Mucosa of descending colon (tissue), 3 donors: ENCODE measurements at regions not wholly inside any gene's neighbourhood (a gene's known extent, or its start where the extent isn't known, plus 50 kb on each side); places are given as distances from the start of the nearest gene placed in this dataset.
A peak's percentile ranks its signal among the peaks of the same experiment; 100 is the strongest.

ENCODE experiments used
- ATAC-seq: fragments of 200-7000 bp; cut with Tn5 transposase; one replicate; pipeline ENCODE4 v1.9.1; 2020; ENCODE audit warnings: mild to moderate bottlenecking, moderate library complexity
- DNase-seq, 3 donors: peaks; one replicate each; pipeline ENCODE4 v3.0.0-alpha.2; 2020
- H3K36me3 ChIP-seq: fragments of 200-600 bp; one replicate; pipeline ENCODE4 v1.8.0; 2021; ENCODE audit warnings: low read depth, mild to moderate bottlenecking
- H3K4me1 ChIP-seq: fragments of 200-600 bp; one replicate; pipeline ENCODE4 v1.8.0; 2021; ENCODE audit warnings: low read depth, mild to moderate bottlenecking
- H3K4me3 ChIP-seq: fragments of 200-600 bp; one replicate; pipeline ENCODE4 v1.8.0; 2021; ENCODE audit warnings: mild to moderate bottlenecking
- H3K9me3 ChIP-seq: fragments of 200-600 bp; one replicate; pipeline ENCODE4 v1.8.0; 2021; ENCODE audit warnings: mild to moderate bottlenecking
- intact Hi-C, 2 donors: fragments of 100-400 bp; cut with DNase I in 1 of 2; cut with micrococcal nuclease in 1 of 2; formaldehyde crosslinking; loops; one replicate each; pipeline versions ENCODE4 v1.11.0 to v1.11.1; 2022; cut with DNase I, micrococcal nuclease
- TF ChIP-seq, protein P1 (sequence below): fragments of 200-600 bp; IDR thresholded peaks from one replicate; pipeline ENCODE4 v1.8.0; 2022; ENCODE audit warnings: antibody characterized with exemption, mild to moderate bottlenecking
- donor health status: DM: no; HTN: no; CAD: no; lungs with moderate emphysema.
- donor health status: DM: no; HTN: no; CAD: no.
- donor health status: DM: no; HTN: yes; CAD: no.

DNA sequence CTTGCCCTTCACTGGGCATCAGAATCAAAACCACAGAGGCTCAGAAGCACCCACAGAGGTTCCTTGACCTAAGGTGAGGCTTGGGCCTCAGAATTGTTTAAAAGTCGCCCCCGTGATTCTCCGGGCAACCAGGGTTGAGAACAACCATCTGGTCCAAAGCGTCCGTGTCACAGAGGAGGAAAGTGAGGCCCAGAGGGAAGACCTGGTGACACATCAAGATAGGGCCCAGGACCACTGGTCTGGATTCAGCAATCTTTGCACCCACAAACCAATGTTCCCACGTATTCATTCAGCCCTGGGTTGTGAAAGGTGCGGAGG lies 272.6 kb downstream of the UACA start:
- intact Hi-C loops = no loop called here
- ATAC-seq (no peak), DNase-seq (no peak)
- H3K36me3 ChIP-seq = no peaks in the 10 kb centered on the region
- H3K4me1 ChIP-seq = peaks cover 9% of the 10 kb centered on the region
- TF ChIP-seq, protein P1, sequence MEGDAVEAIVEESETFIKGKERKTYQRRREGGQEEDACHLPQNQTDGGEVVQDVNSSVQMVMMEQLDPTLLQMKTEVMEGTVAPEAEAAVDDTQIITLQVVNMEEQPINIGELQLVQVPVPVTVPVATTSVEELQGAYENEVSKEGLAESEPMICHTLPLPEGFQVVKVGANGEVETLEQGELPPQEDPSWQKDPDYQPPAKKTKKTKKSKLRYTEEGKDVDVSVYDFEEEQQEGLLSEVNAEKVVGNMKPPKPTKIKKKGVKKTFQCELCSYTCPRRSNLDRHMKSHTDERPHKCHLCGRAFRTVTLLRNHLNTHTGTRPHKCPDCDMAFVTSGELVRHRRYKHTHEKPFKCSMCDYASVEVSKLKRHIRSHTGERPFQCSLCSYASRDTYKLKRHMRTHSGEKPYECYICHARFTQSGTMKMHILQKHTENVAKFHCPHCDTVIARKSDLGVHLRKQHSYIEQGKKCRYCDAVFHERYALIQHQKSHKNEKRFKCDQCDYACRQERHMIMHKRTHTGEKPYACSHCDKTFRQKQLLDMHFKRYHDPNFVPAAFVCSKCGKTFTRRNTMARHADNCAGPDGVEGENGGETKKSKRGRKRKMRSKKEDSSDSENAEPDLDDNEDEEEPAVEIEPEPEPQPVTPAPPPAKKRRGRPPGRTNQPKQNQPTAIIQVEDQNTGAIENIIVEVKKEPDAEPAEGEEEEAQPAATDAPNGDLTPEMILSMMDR = no peak
- H3K9me3 ChIP-seq = no peaks in the 10 kb centered on the region
- no peak overlapping the region for H3K4me3 ChIP-seq

DNA sequence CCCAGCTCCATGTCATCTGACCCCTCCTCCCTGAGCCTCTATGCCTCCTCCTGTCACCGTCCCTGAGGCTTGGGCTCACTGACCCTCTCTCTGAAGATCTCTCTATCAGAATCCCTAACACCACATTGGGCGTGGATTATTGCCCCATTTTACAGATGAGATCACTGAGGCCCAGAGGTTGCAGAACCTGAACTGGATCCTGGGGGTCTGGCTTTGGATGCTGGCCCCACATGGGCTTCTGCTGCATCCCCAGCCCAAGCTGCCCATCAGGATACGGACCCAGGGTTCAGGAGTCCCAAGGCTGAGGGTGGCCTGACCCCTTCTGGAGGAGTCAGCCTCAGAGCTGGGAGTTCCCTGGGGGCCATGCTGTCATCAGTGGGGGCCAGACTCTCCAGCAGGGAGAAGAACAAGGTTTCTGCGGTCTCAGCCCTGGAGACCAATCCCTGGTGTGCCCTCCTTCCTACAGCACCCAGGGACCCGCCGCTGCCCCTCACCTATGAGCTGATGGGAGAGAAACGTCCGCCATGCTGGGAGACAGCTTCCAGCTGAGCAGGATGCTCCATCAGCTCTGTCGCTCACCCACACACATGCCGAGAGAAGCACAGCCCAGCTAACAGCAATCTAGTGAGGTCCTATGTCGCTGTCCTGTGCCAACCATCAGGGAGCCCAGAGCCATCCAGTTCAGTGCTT lies 273.1 kb downstream of the UACA start:
- no peak for DNase-seq
- peaks cover 9% of the 10 kb centered on the region for H3K4me1 ChIP-seq
- TF ChIP-seq, protein P1 = no peak
- intact Hi-C loops = no loop called here
- H3K4me3 ChIP-seq = no peak overlapping the region
- ATAC-seq = no peak
- H3K9me3 ChIP-seq = no peaks in the 10 kb centered on the region
- H3K36me3 ChIP-seq = no peaks in the 10 kb centered on the region

DNA sequence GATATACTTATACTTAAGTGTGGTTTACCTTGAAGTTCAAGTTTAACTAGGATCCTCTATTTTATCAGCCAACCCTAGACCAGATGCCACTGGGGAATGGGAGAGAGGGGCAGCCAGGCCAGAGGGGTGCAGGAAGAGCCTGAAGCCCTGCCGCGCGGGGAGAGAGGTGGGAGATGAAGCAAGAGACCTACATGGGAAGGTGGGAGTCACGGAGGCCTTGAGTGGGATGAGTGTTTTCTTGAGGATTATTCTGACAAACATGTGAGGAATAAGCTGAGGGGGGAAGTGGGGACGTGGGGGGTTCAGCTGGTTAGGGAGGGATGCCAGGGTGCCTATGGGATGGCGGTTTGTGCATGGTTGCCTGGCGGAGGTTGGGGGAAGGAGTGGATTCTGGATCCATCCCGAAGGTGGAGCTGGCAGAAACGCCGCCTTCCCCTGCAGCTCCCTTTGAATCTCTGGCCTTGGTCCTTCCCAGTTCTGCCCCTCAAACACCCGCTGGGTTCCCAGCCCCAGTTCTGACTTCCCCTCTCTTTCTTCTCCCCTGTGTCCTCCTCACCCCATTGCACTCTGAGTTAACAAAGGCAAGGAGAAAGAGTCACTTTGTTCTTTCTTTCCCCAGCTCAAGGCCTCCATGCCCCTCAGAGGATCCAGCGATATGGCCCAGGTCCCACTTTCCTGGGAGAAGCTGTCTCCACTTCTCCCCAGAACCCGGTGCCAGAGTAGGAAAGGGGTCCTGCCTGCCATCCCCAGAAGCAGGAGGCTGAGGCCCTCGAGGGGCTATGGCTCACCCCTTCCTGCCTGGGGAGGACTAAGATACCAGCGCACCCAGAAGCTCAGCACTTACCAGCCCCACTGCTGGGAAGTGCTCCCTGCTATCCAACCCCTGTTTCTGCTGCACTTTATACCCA lies 274.2 kb downstream of the UACA start:
- TF ChIP-seq, protein P1 = no peak
- intact Hi-C loops = loop anchor here (10.0 kb wide), 3 partner anchors 914 to 1014 kb away; no protein-coding TSS in a partner anchor
- no peaks in the 10 kb centered on the region for H3K36me3 ChIP-seq
- no peak overlapping the region for H3K4me3 ChIP-seq
- H3K9me3 ChIP-seq = no peaks in the 10 kb centered on the region
- H3K4me1 ChIP-seq = peaks cover 9% of the 10 kb centered on the region
- no peak for ATAC-seq
- no peak for DNase-seq

DNA sequence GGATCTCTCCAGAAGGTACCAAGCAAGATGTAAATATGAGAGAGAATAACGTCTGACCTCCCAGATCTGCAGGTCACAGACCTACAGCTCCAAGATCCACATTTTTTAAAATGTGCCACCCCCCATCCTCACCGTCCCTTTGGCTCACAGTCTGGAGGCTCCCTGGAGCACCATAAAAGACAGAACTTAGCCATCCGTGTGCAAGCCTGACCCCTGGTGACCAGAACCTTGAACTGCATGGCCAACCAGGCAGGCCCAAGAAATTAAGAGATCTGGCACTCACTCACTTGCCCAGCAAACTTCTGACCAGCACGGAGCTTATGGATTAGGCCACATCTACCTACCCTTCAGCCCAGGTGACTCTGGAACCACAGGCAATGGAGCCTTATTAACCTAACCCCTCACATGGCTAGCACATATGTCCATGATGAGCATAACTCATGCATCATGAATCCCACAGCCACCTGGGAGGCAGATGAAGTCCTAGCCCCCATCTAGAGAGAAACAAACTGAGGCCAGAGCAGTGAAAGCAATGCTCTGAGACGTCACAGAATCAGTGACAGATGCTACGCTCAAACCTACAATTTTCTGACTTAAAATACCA lies 275.3 kb downstream of the UACA start:
- no peaks in the 10 kb centered on the region for H3K9me3 ChIP-seq
- H3K4me1 ChIP-seq = peaks cover 9% of the 10 kb centered on the region
- H3K36me3 ChIP-seq = no peaks in the 10 kb centered on the region
- DNase-seq (peak in 2 of 3 donors; percentile 85 to 86), ATAC-seq (peak; percentile 72)
- H3K4me3 ChIP-seq = no peak overlapping the region
- TF ChIP-seq, protein P1 = peak; percentile 98
- intact Hi-C loops = loop anchor here (10.0 kb wide), 3 partner anchors 913 to 1013 kb away; no protein-coding TSS in a partner anchor

DNA sequence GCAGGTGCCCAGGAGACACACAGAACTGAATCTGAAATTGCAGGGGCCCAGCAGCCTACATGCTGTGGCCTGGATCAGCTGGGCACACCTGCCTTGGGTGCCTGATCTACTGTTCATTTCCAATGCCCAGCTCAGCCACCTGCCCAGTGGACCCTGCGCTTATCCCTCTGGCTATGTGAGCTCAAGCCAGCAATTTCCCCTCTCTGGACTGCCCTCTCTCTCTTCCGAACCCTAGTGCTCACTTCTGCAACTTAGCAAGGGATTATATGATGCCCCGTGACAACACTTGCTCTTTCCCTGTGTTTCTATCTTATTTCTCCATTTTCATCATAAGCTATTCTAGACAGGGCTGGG lies 276.0 kb downstream of the UACA start:
- TF ChIP-seq, protein P1 = no peak
- intact Hi-C loops = loop anchor here (10.0 kb wide), 3 partner anchors 913 to 1013 kb away; no protein-coding TSS in a partner anchor
- Histone ChIP-seq H3K9me3 (no peaks in the 10 kb centered on the region), H3K4me3 (no peak overlapping the region), H3K4me1 (peaks cover 9% of the 10 kb centered on the region), H3K36me3 (no peaks in the 10 kb centered on the region)
- ATAC-seq (no peak), DNase-seq (no peak)
